22Rv1 (cell line): ENCODE measurements at regions not wholly inside any gene's neighbourhood (a gene's known extent, or its start where the extent isn't known, plus 50 kb on each side); places are given as distances from the start of the nearest gene placed in this dataset.

Source experiments
- CTCF ChIP-seq: fragments of 450-650 bp; IDR thresholded peaks from 2 replicates; pipeline ENCODE4 v1.5.1; 2017; ENCODE audit warnings: mild to moderate bottlenecking
- ZFX ChIP-seq: fragments of 450-650 bp; IDR thresholded peaks from 2 replicates; pipeline ENCODE4 v1.6.1; 2017; ENCODE audit warnings: antibody characterized with exemption, borderline replicate concordance

GRCh38 chr10:10910634-10911033, 107.0 kb upstream of the CELF2 start:
- no peak for TF ChIP-seq CTCF
- TF ChIP-seq ZFX = no peak
